Gastrocnemius medialis (tissue), 4 donors: ENCODE measurements at regions not wholly inside any gene's neighbourhood (a gene's known extent, or its start where the extent isn't known, plus 50 kb on each side); places are given as distances from the start of the nearest gene placed in this dataset.

Source experiments
- CTCF ChIP-seq, 5 experiments: fragments of 450-650 bp in 3 of 5; fragments of 200-600 bp in 2 of 5; sonication (generic) in 2 of 5; IDR thresholded peaks in 4 of 5; conservative IDR thresholded peaks in 1 of 5; 1 replicate in 4 of 5; 2 replicates in 1 of 5; pipeline ENCODE4 v1.5.1; 2016 to 2019; ENCODE audit warnings: antibody characterized with exemption in 5 of 5, mild to moderate bottlenecking in 3 of 5, moderate library complexity in 3 of 5
- POLR2A ChIP-seq, 2 donors: fragments of 450-650 bp; IDR thresholded peaks; one replicate each; pipeline ENCODE4 v1.6.1; 2017; ENCODE audit warnings: antibody characterized with exemption in 2 of 2, mild to moderate bottlenecking in 2 of 2, moderate library complexity in 2 of 2

DNA sequence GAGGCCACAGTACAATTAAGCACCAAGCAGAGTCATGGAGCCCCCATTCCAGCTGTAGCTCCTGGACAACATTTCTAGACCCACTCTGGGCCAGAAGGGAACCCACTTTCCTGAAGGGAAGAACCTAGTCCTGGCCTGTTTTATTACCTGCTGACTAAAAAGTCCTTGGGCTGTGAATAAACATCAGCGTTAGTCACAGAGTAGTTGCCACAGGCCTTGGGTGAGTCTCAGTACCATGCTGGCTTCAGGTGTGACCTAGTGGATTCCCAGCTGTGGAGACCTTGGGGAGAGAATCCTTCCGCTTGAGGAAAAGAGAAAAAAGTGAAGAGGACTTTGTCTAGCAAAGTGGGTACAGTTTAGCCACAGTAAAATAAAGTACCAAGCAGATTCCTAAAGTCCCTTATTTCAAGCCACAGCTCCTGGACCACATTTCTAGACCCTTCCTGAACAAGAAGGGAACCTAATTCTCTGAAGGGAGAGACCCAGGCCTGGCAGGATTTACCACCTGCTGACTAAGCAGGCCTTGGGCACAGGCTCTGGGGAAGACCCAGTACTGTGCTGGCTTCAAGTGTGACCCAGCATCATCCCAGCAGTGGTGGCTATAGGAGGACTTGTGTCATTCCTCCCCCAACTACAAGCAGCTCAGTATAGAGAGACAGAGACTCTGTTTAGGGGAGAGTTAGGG is 118.3 kb upstream of the KCNH8 start:
- TF ChIP-seq POLR2A (IDR thresholded peaks at IDR 0.05) (no peak), CTCF (IDR thresholded peaks at IDR 0.05 in 4 of 5, conservative IDR thresholded peaks at IDR 0.05 in 1 of 5) (no peak)
